Caco-2 (cell line): ENCODE measurements at regions not wholly inside any gene's neighbourhood (a gene's known extent, or its start where the extent isn't known, plus 50 kb on each side); places are given as distances from the start of the nearest gene placed in this dataset.

Source experiments
- BruUV-seq: library from RNA; stranded (reverse); fragments of 400-500 nt; replicated peaks from 2 replicates; lab custom pipeline; 2021; lab: Mats Ljungman, UMichigan
- CTCF ChIA-PET: fragments of 300-600 bp; sonication (Branson Sonifier 250); formaldehyde crosslinking; loops from one replicate; lab custom pipeline; 2022; ENCODE audit warnings: antibody characterized with exemption; lab: Charles Lee
- POLR2A ChIA-PET: fragments of 300-600 bp; sonication (Branson Sonifier 250); formaldehyde crosslinking; loops from one replicate; lab custom pipeline; 2022; ENCODE audit warnings: antibody characterized with exemption; lab: Charles Lee
- DNase-seq, 2 experiments: peaks; one replicate each; pipeline versions ENCODE4 v3.0.0 to v3.0.0-alpha.2; 2020 to 2022
- H3K27me3 ChIP-seq: replicated peaks from 2 replicates; pipeline ENCODE4 v1.6.0; 2011; ENCODE audit warnings: low read length; ENCODE audit not compliant: control insufficient read depth, insufficient read depth
- H3K36me3 ChIP-seq: 2 replicates; pipeline ENCODE4 v1.5.1; 2011; ENCODE audit warnings: low read length; ENCODE audit not compliant: control insufficient read depth, insufficient read depth
- H3K4me1 ChIP-seq: fragments of 250-450 bp; sonication (Bioruptor Pico); 2 replicates; pipeline ENCODE4 v1.5.1; 2020; ENCODE audit warnings: mild to moderate bottlenecking
- H3K4me3 ChIP-seq: 2 replicates; pipeline ENCODE4 v1.5.1; 2011; ENCODE audit warnings: low read depth, mild to moderate bottlenecking, control low read depth, low read length
- H3K9me3 ChIP-seq: fragments of 250-450 bp; sonication (Bioruptor Pico); 2 replicates; pipeline ENCODE4 v1.5.1; 2020; ENCODE audit warnings: mild to moderate bottlenecking, moderate library complexity
- H3K27ac Mint-ChIP-seq: one replicate; pipeline ENCODE4 v1.8.0; 2022; ENCODE audit warnings: mixed read lengths; ENCODE audit not compliant: unreplicated experiment
- H3K27me3 Mint-ChIP-seq: one replicate; pipeline ENCODE4 v1.8.0; 2022; ENCODE audit warnings: mixed read lengths; ENCODE audit not compliant: insufficient read depth, unreplicated experiment
- H3K36me3 Mint-ChIP-seq: one replicate; pipeline ENCODE4 v1.8.0; 2022; ENCODE audit warnings: mild to moderate bottlenecking, mixed read lengths; ENCODE audit not compliant: insufficient read depth, unreplicated experiment
- H3K4me1 Mint-ChIP-seq: one replicate; pipeline ENCODE4 v1.8.0; 2022; ENCODE audit warnings: low read depth, mixed read lengths; ENCODE audit not compliant: unreplicated experiment
- H3K4me3 Mint-ChIP-seq: one replicate; pipeline ENCODE4 v1.8.0; 2022; ENCODE audit warnings: mild to moderate bottlenecking, moderate library complexity, mixed read lengths; ENCODE audit not compliant: unreplicated experiment
- H3K9me3 Mint-ChIP-seq: one replicate; pipeline ENCODE4 v1.8.0; 2022; ENCODE audit warnings: mixed read lengths; ENCODE audit not compliant: unreplicated experiment
- intact Hi-C: fragments of 100-400 bp; cut with micrococcal nuclease; formaldehyde crosslinking; loops from one replicate; pipeline ENCODE4 v1.10.0; 2022; ENCODE audit not compliant: unreplicated experiment
- TF ChIP-seq, protein P1 (sequence below), 2 experiments: fragments of 200-600 bp in 1 of 2; IDR thresholded peaks; 1 replicate in 1 of 2; 2 replicates in 1 of 2; pipeline versions ENCODE4 v1.5.1 to v1.8.0; 2011 to 2022; ENCODE audit warnings: antibody characterized with exemption in 1 of 2, control low read depth in 1 of 2, inconsistent platforms in 1 of 2, low read depth in 1 of 2, low read length in 1 of 2, mild to moderate bottlenecking in 1 of 2, moderate library complexity in 1 of 2; ENCODE audit not compliant: insufficient read depth in 1 of 2, severe bottlenecking in 1 of 2, unreplicated experiment in 1 of 2

DNA sequence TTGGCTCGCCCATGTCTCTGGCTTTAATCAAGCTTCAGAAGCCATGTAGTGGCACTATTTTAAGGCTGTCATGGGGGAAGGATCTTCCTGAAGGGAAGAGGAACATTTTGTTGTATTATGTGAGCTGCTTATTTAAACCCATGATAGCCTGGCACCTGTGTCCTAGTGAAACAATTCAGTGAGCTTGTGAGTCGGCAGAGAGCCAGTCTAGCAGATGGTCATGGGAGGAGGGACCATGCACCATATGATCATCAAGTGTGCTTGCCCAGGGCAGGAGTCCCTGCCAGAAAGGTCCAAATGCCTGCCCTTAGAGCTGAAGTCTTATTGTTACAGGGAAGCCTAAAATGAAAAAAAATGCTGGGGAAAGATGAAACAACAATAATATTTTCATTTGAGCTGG lies 132.9 kb downstream of the PRDM13 start:
- no peaks in the 10 kb centered on the region for H3K27me3 ChIP-seq
- no peaks in the 10 kb centered on the region for H3K9me3 ChIP-seq
- Mint-ChIP-seq H3K9me3 (no peaks in the 10 kb centered on the region), H3K4me3 (no peak overlapping the region), H3K27me3 (peaks cover 23% of the 10 kb centered on the region), H3K27ac (no peak overlapping the region), H3K36me3 (no peaks in the 10 kb centered on the region), H3K4me1 (no peaks in the 10 kb centered on the region)
- TF ChIP-seq, protein P1, sequence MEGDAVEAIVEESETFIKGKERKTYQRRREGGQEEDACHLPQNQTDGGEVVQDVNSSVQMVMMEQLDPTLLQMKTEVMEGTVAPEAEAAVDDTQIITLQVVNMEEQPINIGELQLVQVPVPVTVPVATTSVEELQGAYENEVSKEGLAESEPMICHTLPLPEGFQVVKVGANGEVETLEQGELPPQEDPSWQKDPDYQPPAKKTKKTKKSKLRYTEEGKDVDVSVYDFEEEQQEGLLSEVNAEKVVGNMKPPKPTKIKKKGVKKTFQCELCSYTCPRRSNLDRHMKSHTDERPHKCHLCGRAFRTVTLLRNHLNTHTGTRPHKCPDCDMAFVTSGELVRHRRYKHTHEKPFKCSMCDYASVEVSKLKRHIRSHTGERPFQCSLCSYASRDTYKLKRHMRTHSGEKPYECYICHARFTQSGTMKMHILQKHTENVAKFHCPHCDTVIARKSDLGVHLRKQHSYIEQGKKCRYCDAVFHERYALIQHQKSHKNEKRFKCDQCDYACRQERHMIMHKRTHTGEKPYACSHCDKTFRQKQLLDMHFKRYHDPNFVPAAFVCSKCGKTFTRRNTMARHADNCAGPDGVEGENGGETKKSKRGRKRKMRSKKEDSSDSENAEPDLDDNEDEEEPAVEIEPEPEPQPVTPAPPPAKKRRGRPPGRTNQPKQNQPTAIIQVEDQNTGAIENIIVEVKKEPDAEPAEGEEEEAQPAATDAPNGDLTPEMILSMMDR (IDR thresholded peaks at IDR 0.05; ENCODE audit: insufficient read depth in 1 of 2, low read depth in 1 of 2, low read length in 1 of 2, severe bottlenecking in 1 of 2, unreplicated experiment in 1 of 2), result no peak
- intact Hi-C loops, result no loop called here
- POLR2A ChIA-PET, result no interaction called here
- H3K36me3 ChIP-seq, result no peaks in the 10 kb centered on the region
- H3K4me3 ChIP-seq, result no peak overlapping the region
- H3K4me1 ChIP-seq, result no peaks in the 10 kb centered on the region
- no TSS peak for BruUV-seq
- DNase-seq, result no peak
- CTCF ChIA-PET, result no interaction called here

DNA sequence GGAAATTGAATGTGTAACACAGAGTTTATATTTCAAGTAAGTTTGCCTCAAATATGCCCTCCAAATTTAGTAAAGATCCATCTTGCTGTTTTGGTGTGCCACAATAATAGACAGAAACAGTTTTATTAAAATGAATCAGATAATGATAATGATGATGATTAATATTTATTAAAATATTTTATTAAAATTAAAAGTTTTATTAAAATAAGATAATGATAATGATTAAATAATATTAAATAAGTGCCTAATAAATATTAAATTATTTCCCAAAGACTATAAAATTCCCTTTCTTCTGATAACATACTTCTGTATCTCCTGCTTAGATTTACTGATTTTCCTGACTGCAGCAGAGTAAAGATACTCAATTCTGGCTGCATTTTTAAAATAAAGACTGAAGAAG lies 134.5 kb downstream of the PRDM13 start:
- TF ChIP-seq, protein P1 (IDR thresholded peaks at IDR 0.05; ENCODE audit: insufficient read depth in 1 of 2, low read depth in 1 of 2, low read length in 1 of 2, severe bottlenecking in 1 of 2, unreplicated experiment in 1 of 2), result no peak
- BruUV-seq, result no TSS peak
- Histone ChIP-seq H3K9me3 (no peaks in the 10 kb centered on the region), H3K36me3 (no peaks in the 10 kb centered on the region), H3K4me3 (no peak overlapping the region), H3K27me3 (no peaks in the 10 kb centered on the region), H3K4me1 (no peaks in the 10 kb centered on the region)
- no peak overlapping the region for H3K4me3 Mint-ChIP-seq
- H3K4me1 Mint-ChIP-seq, result no peaks in the 10 kb centered on the region
- H3K27me3 Mint-ChIP-seq, result peaks cover 23% of the 10 kb centered on the region
- CTCF ChIA-PET, result no interaction called here
- POLR2A ChIA-PET, result no interaction called here
- intact Hi-C loops, result no loop called here
- H3K9me3 Mint-ChIP-seq, result no peaks in the 10 kb centered on the region
- no peaks in the 10 kb centered on the region for H3K36me3 Mint-ChIP-seq
- DNase-seq, result no peak
- H3K27ac Mint-ChIP-seq, result no peak overlapping the region

DNA sequence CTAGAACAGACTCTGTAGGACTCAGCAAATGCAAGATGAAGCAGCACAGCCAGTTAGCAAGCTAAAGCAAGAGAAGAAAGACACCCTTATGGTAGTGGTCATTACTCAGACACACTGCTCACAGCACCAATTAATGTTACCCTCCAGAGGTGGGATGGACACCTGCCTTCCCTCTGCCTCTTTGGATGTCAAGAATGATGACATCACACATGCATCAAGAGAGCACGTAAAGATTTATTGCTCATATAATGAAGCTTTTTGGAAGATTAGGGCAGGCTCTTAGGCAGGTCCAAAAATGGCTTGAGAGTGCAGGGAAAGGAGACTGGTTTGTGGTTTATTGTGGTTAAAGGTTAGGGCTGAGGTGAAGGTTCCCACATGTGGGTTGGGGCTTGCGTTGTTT lies 137.0 kb downstream of the PRDM13 start:
- peaks cover 3% of the 10 kb centered on the region for H3K36me3 Mint-ChIP-seq
- Histone ChIP-seq H3K36me3 (no peaks in the 10 kb centered on the region), H3K27me3 (no peaks in the 10 kb centered on the region), H3K4me3 (no peak overlapping the region), H3K4me1 (no peaks in the 10 kb centered on the region), H3K9me3 (no peaks in the 10 kb centered on the region)
- ChIA-PET POLR2A (no interaction called here), CTCF (no interaction called here)
- no peaks in the 10 kb centered on the region for H3K9me3 Mint-ChIP-seq
- intact Hi-C loops, result no loop called here
- no TSS peak for BruUV-seq
- peaks cover 22% of the 10 kb centered on the region for H3K27me3 Mint-ChIP-seq
- no peak overlapping the region for H3K27ac Mint-ChIP-seq
- TF ChIP-seq, protein P1 (IDR thresholded peaks at IDR 0.05; ENCODE audit: insufficient read depth in 1 of 2, low read depth in 1 of 2, low read length in 1 of 2, severe bottlenecking in 1 of 2, unreplicated experiment in 1 of 2), result no peak
- DNase-seq, result no peak
- no peaks in the 10 kb centered on the region for H3K4me1 Mint-ChIP-seq
- H3K4me3 Mint-ChIP-seq, result no peak overlapping the region
